NCI-H1930 (cell line): ENCODE measurements at regions not wholly inside any gene's neighbourhood (a gene's known extent, or its start where the extent isn't known, plus 50 kb on each side); places are given as distances from the start of the nearest gene placed in this dataset.
"Not testable (repeated sequence)": the region's sequence is repeated elsewhere in the genome, so short reads cannot be mapped to it uniquely, and the experiment has no call there.

Source experiments
- DNase-seq, 2 experiments: peaks; one replicate each; lab custom pipeline; 2025; lab: John Stamatoyannopoulos, UW

DNA sequence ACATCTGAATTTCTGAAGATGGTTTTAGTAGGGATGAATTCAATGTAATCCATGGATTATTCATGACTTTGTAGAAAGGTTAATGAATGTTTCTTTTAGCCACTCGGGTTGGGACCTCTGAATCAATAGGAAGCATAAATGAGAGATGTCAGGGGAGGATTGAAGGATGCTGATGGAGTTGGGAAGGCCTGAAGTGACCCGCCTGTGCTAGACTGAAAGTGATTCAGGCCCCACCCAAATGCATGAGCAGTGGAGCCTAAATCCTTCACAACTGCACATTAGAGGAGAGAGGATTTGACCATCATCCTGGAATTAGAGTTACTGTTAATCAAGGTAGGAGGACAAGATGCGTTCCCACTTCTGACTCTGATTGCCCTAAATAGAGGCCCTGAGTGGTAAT is 162.2 kb upstream of the PTPN20 start:
- DNase-seq = not testable (repeated sequence)

DNA sequence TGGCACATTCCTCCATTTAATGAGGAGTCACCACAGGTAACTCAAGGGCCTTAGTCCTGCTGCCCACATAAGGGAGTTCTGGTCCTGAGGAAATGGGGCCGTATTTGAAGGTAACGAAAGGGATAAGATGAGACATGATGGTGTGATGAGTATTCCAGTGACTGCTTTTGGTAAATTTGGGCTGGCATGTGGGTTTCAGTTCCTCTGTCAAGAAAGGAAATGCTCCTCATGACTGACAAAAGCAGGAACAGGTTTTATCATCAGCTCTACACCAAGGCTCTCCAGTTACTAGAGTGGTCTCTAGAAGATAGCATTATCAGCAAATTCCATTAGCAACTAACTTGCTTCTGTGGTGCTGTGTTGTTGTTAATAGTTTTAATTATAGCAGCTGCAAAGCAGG is 161.8 kb upstream of the PTPN20 start:
- not testable (repeated sequence) for DNase-seq

DNA sequence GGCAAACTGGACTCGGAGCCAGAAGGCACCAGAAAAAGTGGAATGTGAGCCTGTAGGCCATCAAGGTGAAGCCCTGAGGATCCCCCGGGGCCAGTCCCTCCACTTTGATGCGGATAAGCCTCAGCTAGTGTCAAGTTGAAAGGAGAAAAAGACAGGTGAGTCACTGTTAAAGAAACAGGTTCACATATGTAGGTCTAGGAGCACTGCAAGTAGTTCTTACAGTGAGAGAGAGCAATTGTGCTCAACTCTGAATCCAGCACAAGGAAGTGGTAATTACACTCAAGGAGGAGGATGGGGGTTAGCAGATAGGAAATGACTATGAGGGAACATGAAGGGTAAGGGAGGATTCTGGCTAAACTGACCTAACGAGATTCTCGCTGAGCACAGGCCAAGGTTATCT is 157.5 kb upstream of the PTPN20 start:
- not testable (repeated sequence) for DNase-seq

DNA sequence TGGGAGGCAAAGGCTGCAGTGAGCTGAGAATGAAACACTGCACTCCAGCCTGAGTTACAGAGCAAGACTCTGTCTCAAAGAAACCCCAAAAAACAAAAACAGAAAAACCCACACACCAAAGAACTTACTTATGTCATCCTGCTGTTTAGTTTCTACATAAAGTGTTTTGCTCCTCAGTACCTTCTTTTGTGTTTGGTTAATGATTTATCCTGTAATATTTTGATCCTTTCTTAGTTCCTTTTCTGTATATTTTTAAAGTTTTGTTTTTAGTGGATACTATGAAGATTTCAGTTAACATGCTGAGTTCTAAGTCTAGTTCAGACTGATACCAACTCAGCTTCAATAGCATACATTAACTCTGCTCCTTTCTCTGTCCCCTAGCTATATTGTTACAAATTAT is 149.8 kb upstream of the PTPN20 start:
- DNase-seq = not testable (repeated sequence)

DNA sequence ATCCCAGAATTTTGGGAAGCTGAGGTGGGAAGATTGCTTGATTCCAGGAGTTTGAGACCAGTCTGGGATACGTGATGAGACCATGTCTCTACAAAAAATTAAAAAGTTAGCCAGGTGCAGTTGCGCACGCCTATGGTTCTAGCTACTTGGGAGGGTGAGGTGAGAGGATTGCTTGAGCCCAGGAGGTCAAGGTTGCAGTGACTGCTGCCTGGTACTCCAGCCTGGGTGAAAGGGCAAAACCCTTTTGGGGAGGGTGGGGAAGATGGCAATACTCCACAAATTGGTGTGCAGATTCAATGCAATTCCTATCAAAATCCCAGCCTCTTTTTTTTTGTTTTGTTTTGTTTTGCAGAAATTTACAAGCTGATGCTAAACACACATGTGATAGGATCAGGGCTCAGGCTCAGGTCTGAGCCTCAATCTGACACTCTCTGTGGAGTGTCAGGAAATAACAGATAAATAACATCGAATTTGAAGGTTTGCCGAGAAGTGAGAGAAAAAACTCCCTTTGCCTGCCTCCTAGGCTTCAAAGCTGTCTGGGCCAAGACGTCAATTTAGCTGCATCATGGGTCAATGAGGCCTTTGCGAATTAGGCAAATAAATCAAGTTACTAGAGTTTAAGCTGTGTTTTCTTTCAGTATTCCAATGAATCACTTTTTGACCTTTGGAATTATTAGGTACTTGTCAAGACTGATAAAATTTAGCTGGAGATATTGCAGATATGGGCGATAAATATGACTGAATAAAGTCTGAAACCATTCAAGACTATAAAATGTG is 142.5 kb upstream of the PTPN20 start:
- DNase-seq = not testable (repeated sequence)

DNA sequence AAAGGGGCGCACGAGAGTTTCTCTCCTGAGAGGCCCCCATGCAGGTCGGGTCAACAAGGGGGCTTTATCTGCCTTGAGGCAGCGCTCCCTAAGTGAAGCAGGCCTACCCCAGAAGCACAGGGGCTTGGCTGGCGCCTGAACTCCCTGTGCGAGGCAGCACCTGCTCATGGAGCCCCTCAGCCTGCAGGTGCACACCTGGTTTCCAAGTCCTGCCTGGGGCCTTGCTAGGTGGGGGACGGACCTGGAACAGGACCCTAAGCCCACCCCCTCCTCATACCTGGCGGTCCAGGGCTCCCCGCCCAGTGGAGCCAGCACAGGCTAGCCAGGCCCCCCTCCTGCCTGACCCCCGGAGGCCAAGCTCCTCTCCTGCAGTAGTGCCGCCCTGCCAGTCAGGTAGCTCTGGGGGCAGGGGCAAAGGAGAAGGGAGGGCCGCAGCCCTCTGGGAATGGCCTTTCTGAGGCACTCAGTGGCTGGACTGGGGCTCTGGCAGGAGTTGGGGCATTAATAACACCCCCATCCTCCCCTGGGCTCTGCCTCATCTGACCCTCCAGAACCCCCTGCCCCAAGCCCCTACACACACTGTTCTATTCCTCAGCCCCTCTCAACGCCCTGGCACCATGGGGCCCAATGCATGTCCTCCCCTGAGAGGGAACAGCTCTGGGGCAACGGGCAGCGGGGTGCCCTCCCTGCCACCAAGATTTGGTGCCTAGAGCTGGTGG is 137.9 kb upstream of the PTPN20 start:
- not testable (repeated sequence) for DNase-seq

DNA sequence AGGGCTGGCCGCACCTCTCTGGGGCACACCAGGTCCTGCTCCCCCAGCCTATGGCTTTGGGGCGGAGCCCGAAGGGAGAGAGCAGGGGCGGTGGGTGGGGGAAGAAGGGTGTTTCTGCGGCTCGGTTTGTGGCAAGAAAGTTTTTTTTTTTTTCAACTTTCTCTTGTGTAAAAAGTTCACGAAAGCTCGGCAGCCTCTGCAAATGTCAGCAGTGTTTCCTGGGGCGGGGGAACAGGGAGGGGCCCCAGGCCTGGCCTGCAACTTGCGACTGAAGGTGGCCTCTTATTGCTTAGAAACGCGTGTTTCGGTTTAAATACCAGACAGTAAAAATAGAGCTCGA is 137.4 kb upstream of the PTPN20 start:
- DNase-seq = not testable (repeated sequence)

DNA sequence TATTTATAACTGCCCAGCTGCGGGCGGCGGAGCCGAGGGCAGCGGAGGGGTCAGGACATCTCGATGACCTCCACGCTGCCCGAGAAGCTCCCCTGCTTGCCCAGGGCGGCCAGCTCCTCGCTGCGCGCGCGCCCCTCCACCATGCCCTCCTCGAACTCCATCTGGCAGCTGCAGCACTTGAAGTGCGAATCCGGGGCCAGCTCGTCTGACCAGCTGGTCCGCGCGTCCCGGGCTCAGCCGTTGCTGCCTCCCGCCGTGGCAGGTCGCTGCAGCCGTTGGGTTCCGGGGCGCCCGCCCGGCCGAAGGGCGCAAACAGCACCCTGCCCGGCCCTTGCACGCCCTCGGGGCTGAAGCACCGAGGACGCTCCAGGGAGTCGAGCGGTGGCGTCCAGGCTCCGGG is 136.9 kb upstream of the PTPN20 start:
- not testable (repeated sequence) for DNase-seq

DNA sequence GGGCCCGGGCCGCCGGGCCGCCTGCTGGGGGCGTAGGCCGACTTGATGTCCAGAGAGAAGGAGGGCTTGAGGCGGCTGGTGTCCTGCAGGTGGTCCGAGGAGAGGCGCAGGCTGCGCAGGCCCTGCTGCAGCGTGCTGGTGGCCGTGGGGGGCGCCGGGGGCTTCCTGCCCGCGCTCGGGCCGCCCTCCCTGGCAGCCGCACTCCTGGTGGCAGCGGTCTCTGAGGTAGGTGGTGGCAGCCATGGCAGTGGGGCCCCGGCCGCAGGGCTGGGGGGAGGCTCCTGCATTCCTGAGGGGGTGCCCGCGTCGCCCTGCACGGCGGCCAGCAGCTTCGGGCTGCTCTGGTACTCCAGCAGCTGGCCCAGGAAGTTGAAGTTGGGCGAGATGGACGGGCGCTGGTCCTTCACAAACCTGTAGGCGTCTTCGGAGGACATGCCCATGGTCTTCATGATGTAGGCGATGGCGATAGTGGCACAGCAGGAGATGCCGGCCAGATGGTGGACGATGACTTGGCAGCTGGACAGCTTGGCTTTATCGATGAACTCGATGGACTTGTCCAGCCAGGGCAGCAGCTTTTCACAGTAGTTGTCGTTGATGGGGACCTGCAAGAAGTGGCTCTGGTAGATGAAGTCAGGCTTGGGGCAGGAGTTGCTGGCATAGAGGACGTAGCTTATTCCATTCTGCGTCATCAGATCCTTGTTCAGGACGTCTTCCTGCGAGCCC is 136.1 kb upstream of the PTPN20 start:
- not testable (repeated sequence) for DNase-seq

DNA sequence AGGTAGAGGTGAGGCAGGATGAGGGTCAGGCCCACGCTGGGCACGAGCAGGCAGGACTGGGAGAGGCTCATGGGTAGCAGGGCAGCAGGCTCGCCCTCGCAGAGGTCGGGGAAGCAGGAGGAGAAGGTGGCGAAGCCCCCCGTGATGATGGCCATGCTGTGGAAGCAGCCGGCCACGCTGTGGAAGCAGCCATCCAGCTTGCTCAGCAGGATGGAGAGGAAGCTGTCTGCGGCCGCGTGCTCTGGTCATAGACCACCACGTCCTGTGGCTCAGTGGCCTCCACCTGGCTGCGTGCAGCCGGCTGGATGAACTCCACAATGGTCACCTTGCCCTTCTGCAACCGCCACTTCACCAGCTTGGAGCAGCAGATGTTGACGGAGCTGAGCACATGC is 135.6 kb upstream of the PTPN20 start:
- DNase-seq = not testable (repeated sequence)

DNA sequence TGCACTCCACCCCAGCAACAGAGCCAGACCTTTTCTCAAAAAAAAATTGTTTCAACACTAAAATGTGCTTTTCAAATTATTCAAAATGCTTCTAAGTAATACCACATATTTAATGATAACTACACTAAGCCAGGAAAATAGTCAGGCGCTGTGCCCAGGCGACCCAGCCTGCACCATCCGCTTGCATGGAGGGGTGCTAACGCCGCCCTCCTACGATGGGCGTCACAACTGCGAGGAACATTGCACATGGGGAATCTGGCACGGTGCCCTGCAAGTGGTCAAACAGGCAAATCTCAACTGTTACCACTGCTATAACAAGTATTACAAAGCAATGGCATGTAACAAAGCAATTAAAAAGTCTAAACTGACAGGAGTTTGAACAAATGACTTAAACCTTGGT is 131.7 kb upstream of the PTPN20 start:
- DNase-seq = not testable (repeated sequence)

DNA sequence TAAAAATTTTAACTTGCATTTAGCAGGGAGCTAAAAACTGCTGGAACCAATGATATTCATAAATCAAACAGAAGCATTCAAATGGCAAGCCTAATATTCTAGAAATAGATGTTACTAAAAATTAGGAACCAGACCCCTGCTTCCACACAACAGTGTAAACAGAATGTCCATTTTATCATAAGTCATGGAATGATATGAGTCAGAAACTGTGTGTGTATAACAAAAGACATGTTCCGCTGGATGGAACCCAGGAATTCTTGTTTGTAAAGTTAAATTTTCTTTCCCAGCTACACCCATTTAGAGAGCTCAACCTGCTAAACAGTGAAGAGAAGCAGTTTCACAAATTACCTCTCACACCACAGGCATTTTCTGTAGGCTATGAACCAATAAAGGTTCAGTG is 131.1 kb upstream of the PTPN20 start:
- not testable (repeated sequence) for DNase-seq

DNA sequence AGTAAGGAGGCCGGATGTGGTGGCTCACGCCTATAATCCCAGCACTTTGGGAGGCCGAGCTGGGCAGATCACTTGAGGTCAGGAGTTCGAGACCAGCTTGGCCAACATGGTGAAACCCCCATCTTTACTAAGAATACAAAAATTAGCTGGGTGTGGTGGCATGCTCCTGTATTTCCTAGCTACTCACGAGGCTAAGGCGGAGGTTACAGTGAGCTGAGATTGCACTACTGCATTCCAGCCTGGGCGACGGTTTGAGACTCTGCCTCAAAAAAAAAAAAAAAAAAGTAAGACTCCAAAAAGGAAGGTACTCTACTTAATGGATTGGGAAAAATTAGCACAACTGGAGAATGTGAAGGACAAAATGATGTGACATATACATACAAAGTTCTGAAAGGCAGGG is 130.2 kb upstream of the PTPN20 start:
- not testable (repeated sequence) for DNase-seq

DNA sequence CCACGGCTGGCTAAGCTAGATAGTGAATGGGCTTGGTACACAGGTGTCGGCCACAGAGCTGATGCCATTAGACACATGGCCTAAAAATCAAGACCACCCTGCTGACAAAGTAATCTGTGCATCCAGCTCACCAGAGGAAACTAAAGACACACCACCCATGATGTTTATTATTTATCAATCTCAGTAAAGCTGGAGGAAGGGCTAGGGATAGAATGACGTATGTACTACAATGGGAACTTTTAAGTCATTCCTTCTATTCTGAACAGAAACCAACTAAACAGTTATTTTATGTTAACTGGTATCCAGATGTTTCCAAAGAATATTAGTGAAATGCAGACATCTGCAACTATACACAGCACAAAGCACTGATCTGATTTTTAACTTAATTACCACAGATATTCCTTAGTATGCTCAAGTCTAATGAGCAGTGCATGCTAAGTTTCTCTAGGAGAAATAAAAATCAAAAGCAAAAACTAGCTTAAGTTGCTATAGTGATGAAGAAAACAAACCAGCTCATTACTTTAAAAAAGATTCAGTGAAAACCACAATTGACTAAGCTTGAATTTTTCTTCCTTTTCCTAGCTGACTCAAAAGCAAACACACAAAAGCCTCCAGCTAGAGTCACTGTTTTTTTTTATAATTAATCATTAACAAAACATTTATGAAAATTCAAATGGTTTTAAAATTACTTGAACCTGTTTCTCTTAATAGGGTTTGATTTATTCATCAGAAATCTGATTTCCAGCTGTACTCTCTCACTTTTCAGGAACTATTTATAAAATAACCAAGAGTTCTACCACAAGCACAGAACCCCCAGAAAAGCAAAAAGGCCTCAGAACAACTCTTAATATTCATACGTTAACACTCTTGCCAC is 129.0 kb upstream of the PTPN20 start:
- DNase-seq = not testable (repeated sequence)

DNA sequence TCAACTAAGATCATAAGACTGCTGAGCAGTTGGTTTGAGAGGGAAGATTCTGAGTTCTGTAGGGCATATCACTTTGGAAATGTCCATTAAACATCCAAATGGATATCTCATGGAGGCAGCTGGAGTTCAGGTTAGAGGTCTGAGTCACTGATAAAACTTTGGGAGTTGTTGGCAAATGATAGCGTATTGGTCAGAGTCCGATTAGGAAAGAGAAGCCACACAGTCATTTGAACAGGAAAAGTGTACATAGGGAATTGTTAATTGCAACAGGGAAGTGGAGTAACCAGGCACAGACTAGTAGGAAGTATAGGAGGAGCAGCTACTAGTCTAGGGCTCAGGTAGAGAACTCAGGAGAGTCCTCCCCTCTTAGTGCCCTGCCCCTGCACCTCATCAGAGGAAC is 126.6 kb upstream of the PTPN20 start:
- not testable (repeated sequence) for DNase-seq

DNA sequence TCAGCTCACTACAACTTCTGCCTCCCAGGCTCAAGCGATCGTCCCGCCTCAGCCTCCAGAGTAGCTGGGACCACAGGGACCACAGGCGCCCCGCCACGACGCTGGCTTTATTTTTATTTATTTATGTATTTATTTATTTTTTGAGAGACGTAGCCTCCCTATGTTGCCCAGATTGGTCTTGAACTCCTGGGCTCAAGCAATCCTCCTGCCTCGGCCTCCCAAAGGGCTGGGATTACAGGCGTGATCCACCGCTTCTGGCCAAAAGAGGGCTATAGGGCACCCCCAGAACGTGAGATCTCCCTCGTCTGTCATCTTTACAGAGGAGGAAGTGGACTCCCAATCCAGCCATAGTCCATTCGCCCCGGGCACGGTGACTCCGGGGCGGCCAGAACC is 125.1 kb upstream of the PTPN20 start:
- DNase-seq = not testable (repeated sequence)

DNA sequence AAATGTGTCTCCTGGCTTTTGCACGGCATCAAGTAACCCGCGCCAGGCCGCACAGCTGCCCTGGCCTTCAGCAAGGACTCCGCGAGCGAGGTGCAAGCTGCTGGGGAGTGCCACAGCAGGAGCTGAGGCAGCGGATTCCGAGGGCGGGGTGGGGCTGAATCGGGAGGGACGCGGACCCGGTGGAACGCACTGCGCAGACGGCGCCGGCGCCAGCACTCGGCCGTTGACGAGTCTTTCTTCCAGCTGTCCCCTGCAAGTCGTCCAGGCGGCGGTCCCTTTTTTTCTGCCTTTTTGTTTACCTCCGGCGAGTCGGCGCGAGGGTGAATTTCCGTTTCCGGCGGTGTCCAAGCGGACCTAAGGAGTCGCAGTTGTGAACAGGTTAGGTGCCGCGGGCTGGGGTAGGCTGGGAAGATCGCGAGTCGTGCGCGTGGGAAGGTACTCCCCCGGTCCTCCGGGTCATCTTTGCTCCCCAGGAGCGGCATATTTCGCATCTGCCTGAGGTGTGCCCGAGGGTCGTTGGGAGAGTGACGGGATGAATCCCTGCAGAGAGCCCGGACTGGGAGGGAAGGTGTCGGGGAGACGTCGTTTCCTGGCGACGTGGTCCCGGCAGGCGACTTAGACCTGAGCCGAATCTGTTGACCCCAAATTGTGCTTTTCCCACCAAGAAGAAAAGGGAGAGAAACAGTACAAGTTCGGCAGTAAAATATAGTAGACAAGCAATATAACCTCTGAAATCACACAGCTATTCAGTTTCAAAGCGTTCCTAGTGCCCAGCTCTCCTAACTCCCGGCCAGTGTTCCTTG is 124.5 kb upstream of the PTPN20 start:
- DNase-seq = peak; percentile 20 to 33

DNA sequence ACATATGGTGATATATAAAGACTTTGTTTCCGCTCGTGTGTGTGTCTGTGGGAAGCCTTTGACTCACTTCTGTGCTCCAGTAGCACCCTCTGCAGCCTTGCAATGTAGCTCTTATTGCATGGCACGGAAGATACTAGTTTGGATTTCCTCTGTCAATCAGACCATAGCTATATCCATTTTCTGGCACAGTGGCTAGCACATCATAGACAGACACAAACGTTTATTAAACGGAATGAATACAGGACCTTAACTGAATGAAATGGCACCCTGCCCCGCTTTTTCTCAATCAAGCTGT is 124.0 kb upstream of the PTPN20 start:
- no peak for DNase-seq

DNA sequence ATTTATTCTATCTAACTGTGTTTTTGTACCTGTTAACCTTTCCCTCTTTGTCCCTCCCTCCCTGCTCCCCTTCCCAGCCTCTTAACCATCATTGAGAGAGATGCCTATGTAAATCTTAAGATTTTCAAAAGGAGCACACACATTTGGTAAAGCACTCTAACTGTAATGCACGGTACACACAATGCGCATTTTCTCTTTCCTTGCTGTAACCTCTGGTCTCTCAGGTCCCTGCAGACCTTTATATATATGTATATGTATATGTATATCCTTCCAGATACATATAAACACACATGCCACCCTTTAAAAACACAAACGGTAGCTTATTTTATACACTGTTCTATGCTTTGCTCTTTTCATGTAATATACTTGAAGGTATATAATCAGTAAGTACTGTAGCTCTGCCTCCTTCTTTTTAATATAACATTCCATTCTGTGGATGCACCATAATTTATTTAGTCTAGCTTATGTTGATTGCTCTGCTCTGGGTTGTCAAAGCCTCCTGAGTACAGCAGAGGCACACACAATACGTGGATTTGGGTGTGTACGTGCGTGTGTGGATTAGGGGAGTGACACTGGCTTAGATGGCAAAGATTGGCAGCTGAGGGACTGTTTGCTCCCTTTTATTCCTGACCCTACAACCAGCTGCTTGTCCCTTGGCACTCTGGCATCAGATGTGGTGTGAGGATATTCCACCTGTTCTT is 118.4 kb upstream of the PTPN20 start:
- DNase-seq = not testable (repeated sequence)

DNA sequence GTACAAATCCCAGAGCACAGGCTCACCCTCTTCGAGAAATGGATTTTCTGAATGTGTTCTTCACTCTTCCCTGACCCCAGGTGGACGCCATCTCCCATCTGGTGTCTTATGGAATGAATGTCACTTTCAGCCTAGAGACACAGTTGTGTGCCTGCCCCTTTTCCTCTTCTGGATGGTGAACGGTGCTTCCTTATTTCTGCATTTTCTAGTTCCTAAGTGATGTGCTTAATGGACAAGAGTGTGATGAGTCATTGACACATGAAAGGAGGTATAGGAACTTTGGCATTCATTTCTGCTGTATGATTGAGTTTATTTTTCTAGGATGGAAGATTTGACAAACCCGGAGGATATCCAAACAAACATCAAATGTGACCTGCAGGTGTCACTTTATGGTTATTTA is 114.9 kb upstream of the PTPN20 start:
- not testable (repeated sequence) for DNase-seq

DNA sequence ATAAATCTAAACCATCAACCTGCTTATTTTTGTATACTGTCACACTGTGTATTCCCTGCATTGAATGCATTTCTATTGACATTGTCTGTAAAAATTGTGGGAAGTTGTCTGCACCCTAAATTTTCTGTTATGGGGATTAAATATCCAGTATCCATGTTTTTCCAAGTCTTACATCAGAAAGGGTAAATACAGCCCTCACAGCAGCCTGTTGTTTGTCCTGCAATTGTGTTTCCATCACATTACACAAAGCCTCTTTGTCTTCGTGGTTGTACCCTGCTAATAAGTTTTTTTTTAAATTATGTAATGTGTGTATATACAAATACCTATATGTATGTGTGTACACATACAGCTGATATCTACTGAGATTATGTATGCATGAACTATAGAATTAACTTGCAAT is 109.2 kb upstream of the PTPN20 start:
- peak in 1 of 2 experiments; percentile 0 for DNase-seq
